CD4-positive, alpha-beta T cell treated with Interleukin-17A for 4 hours (primary cell): ENCODE measurements at regions not wholly inside any gene's neighbourhood (a gene's known extent, or its start where the extent isn't known, plus 50 kb on each side); places are given as distances from the start of the nearest gene placed in this dataset.

Experiments
- DNase-seq: peaks from one replicate; pipeline ENCODE4 v3.0.0-alpha.2; 2020; ENCODE audit warnings: mixed read lengths

DNA sequence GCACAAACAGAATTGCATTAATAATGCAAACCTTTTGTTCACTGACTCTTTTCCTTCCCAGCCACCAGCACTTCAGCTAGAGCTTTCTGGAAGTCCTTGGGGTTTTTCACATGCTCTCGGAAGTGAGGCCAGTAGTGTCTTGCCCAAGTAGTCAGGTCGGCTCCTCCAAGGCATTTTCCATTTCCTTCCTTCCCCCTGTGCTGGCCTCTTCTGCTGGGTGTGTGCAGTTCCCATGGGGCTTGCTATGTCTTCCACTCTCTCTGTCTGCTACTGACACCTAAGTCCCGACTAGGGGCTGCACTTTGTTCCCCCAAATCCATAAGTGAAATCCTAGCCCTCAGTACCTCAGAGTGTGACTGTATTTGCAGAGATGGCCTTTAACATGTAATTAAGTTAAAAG lies 175.6 kb upstream of the BMPER start:
- DNase-seq, result no peak

DNA sequence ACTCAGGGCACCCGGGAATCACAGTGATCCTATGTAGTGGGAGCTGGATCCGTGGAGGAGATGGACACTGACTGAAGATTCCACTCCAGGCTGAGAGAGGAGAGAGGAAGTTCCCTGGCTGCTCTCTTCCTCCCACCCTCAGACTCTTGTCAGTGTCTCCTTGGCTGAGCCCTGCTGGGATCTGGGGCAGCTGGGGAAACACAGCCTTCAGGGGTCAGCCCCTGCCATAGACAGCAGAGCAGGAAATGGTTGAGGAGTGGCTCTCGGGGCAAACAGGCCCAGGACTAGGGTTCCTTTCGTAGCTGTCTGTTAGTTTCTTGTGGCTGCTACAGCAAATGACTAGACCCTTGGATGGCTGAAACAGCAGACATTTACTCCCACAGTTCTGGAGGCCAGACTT lies 174.4 kb upstream of the BMPER start:
- DNase-seq, result no peak

DNA sequence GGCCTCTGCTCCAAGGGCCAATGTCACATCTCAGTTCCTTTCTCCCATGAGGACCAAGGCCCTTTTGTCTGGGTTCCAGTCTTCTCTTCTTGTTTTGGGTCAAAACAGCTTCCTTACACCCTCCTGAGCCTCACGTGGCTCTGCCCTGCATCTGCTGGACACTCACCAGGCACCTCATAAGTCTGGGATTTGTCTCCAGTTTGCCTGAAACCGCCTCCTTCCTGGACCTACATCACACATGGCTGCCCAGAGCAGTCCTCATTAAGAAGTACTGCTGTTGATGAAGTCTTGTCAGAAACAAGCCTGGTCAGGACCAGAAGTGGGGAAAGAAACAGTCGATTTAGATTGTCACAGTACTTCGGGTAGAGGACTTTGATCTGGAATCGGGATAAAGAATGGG lies 173.4 kb upstream of the BMPER start:
- no peak for DNase-seq

DNA sequence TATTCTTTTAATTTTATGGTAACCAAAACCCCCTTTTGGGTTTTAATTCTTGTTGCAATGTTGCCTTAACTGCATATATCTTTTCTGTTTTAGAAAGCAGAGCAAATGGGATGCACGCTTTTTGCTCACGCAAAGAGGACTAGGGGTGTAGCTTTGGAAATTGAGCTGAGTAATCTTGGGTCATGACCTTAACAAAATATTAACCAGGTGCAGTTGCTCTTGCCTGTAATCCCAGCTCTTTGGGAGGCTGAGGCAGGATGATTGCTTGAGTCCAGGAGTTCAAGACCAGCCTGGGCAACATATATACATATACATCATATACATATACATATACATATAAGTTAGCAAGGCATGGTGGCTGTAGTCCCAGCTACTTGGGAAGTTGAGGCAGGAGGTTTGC lies 172.9 kb upstream of the BMPER start:
- no peak for DNase-seq

DNA sequence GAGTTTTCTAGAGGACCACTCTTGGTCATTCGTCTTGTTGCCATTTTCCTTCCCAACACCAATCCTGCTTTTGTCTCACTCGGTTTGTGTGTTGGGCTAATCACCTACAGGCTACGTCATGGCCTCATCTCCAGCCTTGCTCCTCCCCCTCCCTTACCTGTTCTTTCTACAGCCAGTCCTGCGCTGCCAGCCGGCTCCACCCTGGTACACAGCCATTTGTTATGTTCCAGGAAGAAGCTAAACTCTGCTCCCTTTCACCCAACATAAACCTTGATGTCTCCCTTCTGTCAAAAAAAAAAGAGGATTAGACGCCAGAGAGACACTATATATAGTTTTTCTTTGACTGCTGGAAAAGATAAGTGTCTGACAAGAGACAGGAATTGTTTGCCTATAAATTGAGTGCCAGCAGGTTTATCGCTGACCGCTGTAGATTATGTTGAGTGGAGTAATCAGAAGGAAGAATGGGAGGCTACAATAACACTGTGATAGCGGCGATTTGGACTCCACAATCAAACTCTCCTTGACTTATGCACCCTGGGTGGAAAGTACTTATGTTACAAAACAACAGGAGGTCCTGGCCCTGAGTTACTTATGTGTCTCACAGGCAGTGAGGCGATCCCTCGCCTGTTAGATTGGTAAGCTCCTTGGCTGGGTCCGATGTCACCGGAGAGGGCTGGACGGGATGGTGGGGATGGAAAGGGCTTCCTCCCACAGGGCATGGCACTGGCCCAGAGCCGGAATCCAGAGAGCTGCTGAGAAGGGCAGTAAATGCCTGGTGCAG lies 171.3 kb upstream of the BMPER start:
- no peak for DNase-seq

DNA sequence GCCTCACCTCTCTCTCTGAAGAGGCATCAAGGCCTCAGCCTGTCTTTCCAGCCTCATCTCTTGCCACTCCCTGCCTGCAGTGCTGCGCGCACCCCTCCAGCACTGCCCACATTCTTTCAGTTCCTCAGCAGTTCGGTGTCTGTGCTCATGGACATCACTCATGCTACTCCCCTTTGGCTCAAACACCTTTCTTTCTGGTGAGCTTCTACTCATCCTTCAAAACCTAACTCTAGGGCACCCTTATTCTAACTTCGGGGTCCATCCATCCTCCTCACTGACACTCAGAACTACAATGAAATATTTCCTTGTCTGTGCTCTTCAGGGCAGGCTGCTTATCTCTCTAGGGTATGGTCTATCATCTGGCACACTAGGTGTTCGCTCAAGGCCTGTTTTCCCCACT lies 169.9 kb upstream of the BMPER start:
- no peak for DNase-seq

DNA sequence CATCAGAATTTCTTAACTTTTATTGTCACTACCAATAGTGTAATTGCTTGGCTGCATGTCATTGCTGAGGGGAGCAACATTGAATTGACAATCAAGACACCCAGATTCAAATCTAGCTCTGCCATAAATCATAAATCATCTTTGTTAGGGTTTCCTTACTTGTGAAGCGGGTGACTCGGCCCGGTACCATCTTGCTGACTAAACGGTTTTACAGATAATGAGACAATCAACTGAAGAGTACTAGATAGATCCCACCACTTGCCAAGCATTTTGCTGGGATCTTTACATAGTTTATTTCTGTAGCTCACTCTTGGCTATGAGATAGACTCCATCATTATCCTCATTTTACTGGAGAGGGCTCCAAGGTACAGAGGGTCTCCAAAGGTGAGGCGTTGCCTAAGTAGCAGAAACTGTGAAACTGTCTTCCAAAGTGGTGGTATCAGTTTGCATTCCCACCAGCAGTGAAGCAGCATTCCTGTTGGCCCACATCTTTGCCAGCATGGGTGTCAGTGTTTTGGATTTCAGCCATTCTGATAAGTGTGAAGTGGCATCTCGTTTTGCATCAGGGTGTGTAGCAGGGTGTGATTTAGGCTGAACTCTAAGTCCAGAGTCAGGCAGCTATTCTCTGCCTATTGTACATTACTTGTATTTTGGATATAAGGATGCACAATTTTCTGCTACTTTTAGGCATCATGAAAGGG lies 168.7 kb upstream of the BMPER start:
- no peak for DNase-seq

DNA sequence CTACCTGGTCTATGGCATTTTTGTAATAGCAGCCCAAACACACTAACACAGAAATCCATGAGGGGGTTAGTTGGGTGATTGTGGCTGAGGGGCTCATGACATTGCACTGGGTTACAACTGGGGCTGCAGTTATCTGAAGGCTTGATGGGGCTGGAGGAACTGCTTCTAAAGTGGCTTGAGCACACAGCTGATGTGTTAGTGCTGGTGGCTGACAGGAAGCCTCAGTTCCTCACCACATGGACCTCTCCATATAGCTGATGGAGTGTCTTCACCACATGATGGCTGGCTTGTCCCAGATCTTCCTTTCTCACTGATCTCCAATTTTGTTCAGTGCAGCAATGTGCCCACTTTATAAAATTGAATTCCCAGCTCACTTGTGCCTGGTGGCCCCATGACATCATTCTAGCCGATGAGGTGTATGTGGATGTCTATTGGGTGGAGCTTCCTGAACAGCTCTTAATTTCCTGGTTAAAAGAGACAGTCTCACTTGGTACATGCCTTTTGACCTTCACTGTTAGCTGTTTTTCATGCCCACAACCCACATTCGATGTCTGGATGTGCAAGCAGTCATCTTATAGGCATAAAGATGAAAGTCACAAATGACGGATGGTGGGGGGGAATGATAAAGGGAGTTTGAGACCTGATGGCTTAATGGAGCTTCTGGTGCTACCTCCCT lies 166.9 kb upstream of the BMPER start:
- no peak for DNase-seq

DNA sequence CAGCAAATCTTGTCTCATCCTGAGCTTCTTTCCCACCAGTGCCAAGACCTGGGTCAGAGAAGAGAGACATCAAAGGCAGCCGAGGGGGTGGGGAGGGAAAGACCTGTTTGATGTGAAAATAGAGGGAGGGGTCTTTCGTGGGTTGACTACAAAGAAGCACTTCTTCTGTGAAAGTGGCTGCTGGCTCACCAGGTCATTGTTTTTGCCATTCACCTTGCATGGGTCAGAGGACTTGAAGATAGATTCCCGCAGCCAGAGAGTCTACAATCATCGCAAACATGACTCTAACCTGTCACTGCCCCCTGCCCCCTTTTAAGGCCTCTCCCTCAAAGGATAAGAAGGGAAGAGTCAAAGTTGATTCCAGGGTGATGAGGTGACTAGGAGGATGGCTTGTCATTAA lies 166.1 kb upstream of the BMPER start:
- DNase-seq, result no peak

DNA sequence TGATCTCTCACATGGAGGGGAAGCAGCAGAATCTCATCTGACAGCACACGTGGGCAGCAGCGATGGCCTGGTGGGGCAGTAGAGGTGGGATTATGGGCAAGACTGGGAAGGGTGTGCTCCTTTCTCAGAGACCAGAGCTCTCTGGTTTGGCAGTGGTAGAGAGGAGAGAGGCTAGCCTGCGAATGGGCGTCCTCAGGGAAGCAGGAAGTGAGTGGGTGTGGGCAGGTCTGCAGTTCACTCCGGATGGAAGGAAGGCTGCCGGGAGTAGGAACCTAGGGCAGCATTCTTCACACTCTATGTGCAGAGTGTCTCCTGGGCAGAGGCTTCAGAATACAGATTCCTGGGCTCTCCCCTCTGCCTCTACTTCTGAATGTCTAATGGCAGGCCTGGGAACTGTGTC lies 162.8 kb upstream of the BMPER start:
- no peak for DNase-seq

DNA sequence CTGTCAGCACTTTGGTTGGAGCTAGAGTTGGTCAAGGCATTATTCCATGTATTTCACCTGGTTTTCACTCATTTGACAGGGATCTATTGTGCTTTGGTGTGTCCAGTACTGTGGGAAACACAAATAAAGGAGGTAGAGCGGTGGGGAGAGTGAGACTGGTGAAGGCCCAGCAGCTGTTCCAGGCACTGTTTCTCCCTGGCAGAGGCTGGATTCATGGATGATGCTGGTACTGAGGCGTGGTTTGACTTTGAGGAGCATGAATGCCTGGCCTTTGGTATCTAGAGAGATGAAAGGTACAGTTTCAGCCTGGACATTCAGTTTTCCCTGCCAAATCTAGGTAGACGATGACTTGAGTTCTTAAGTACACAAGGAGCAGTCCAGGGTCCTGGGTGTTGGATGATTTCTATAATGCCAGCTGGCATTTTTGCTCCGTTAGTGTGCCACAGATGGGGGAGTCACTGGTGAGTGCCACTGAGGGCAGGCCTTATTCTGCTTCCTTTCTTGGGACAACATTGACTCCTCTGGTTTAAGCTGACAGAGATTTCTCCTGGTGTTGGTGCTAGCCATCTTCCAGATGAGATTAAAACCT lies 162.2 kb upstream of the BMPER start:
- no peak for DNase-seq

DNA sequence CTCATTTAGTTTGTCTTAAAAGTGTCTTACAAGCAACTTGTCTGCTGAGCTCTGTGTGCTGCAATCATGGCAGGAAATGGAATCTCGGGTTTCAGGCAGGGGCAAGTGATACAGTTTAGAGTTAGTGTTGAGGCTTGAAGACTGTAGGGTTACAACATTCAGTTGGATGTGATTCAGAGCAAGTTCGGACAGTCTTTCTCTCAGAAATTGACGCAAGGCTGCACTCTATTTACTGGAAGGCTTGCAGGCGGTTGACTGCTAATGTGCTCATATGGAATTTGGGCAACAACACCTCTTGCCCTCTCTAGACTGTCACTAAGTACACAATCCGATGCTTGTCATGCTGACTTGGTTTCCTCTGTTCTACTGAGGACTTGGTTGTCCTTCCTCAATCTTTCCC lies 161.7 kb upstream of the BMPER start:
- DNase-seq, result no peak

DNA sequence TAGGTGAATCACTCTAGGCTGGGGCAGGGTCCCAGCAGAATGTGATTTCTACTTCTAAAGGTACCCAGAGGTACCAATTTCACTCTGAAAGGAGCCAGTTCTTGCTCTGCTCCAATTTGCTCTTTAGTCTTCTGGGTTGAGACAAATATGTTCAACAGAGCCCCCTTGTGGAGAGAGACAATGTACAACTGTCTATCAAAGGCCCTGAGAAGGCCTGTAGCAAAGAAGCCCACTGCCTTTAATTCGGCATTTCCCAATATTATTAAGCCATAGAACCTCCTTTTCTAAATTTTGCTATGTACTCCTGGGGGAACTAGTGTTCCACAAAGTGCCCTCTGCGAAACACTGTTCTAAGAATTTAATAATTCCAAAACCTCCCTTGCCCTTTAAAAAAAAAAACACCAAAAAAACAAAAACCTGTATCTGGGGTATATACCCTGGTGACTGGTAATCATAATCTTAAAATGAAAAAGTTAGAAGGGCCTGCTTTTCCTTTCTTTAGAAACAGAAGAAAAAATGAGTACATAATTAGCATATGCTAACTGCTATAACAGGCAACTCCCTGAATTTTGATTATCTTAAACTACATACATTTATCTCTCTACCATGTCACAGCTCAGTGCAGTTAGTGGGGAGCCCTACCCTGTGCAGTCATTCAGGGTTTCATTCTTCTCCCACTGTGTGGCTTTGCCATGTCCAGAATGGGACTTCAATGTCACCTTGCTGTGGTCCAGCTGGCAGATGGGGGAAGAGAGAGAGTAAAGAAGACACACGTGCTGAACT lies 160.9 kb upstream of the BMPER start:
- no peak for DNase-seq

DNA sequence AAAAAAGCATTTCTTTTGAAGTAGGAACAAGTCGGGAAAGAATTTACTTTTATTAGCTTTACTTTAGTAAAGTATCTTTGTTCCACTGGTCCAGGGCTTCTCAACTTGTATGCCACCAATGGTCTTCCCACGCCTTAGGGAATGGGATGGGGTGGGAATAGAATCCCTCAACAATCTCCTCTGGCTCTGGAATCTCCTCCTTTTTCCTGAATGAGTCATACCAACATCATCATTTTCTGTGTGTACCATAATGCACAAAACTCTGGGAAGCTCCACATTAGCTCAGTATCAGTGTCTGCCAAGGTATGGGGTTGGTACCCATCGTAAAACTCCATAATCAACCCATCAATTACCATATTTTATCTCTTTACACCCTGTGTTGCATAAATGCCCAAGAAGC lies 159.4 kb upstream of the BMPER start:
- DNase-seq, result no peak

DNA sequence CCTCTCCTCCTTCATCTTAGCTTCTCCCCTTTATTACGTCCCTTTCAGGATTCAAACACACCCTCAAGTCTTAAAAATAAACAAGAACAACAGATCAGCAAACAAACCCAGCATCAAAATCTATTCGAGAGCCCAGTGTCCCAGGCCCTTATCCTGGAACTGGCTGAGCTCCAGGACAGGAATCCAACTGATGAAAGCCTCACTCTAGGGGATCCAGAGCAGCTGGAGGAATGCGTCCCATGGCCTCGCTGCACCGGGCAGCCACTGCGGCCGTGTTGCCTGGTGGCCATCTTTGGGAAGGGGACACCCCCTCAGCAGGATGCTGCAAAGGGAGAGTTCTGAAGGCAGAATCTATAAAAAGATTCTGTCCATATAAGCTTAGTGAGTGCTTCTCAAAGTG lies 156.5 kb upstream of the BMPER start:
- DNase-seq, result no peak

DNA sequence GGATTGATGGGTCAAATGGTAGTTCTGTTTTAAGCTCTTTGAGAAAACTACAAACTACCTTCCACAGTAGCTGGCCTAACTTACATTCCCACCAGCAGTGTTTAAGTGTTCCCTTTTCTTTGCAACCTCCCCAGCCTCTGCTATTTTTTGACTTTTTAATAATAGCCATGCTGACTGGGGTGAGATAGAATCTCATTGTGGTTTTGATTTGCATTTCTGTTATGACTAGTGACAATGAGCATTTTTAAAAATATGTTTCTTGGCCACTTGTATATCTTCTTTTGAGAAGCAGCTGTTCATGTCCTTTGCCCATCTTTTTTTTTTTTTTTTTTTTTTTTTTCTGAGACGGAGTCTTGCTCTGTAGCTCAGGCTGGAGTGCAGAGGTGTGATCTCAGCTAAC lies 155.2 kb upstream of the BMPER start:
- DNase-seq, result no peak

DNA sequence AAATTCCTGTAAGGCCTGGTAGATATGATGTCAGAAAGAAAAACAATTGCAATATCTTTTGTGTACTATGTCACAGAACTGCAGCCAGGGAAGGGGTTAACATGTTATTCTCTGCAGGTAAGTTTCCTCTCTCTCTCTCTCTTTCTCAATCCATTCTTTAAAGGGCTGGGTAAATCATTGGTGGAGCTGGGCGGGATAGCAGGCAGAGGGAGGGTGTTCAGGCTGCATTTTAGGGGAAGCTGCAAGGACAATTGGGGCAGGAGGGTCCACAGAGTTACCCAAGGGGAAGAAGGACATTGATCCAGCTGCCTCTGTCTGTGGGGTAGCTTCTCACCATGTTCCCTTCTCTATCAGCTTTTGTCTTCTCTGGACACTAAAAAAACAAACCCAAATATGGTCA lies 153.9 kb upstream of the BMPER start:
- DNase-seq, result no peak

DNA sequence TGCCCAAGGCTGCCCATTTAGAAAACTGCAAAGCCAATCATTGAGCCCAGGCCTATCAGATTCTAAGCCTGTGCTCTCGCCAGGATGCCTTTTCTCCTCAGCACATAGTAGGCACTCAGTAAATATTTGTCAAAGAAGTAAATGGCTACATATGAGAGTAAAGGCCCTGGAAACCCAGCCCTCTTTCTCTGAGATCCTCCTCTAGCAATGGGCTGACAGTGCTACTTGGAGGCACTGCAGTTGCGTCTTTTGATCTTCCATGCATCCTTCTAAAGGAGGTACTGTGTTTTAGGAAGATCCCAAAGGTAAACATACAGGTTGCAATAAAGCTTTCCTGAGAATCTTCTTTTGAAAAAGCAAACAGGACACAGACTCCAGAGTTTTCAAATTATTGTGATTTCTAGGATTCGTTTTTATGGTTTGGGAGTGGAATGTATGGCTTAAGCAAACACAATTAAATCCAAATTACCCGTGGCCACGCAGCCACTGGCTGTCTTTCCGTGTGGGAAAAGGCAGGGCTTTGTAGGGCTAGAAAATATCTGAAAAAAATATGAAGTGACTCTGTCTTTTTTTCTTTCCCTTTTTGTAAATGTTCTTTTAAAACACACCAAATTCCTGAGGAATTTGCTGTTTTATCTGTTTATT lies 151.3 kb upstream of the BMPER start:
- DNase-seq, result no peak

DNA sequence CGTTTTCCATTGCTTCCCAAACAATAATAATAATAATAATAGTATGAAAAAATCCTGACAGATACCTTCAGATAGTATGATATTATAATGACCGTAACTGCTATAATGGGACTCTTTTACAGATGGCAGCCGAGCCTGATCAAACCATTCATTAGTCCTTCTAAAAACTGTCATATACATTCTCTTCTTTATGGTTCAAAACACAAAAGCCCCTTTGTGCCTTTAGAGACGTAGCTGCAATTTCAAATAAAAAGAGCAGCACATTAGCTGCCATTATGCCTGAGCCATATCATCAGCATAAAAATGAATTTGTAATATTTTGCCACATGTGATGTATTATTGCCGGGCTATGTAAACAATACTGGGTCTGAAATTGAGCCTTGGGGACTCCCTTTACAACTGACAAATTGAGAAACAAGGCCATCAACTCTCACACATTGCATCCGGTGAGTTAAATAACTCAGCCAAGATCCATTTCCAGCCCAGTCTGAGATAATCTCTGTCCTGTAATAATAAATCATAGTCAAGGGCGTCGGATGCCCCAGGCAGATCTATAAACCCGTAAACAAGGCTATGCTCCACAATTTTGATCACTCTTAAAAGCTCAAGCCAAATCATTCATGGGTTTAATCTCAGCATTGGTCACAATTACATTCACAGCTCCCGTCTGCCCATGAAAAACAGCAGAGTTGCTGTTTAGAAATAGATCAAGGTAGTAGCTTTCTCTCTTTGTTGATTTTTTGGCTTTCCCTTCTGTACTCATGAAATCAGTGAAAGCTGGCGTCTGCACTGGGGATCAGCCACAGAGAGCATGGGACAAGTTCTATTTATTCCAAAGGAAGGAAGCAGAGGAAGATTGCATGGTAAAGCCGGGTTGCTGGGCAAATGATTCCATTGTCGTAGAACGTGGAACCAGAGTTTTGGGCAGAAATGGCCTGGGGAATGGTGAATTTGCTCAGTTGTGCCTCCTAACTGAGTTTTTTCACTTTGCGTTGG lies 150.1 kb upstream of the BMPER start:
- DNase-seq, result no peak

DNA sequence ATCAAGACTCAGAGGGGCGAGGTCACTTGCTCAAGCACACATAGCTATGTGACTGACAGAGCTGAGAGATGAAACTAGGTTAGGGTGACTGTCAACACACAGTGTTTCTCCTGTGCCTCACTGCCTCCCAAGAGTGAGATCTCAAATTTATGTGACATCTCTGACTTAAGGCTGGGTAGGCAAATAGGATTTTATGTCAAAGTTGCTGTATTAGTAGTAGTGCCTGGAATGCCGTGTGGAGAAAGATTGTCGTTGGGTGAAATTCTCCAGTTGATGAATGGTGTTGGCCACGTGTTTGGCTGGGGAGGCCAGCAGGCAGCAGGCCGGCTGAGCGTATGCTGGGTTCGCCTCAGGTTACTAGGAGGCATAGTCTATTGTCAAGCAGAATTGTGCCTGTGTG lies 148.3 kb upstream of the BMPER start:
- no peak for DNase-seq

DNA sequence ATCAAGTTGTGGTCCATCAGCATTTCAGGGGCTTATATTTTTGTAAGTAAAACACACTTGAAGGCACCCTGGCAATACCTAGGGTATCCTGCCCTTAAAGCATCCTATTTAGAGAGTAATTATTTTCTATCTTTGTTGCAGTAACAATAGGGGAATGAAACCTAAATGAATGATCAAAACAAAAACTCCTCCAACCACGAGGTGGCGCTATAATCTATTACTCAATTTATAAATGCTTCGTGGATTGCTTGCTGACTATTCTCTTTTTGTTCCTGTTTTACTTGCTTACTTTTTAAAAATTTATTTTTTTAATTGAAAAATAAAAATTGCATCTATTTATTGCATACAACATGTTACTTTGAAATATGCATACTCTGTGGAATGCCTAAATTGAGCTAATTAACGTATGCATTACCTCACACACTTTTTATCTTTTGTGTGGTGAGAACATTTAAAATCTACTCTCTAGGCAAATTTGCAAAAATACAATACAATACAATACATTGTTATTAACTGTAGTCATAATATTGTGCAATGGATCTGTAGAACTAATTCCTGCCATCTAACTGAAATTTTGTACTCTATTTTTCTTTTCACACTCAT lies 147.7 kb upstream of the BMPER start:
- DNase-seq, result peak; percentile 7
